Lower lobe of right lung (tissue), 2 donors: ENCODE measurements at regions not wholly inside any gene's neighbourhood (a gene's known extent, or its start where the extent isn't known, plus 50 kb on each side); places are given as distances from the start of the nearest gene placed in this dataset.

Experiments
- ATAC-seq, 2 donors: fragments of 200-7000 bp; cut with Tn5 transposase; one replicate each; pipeline ENCODE4 v1.9.1; 2020 to 2022; ENCODE audit warnings: mild to moderate bottlenecking in 2 of 2, moderate library complexity in 2 of 2
- DNase-seq: peaks from one replicate; pipeline ENCODE4 v3.0.0-alpha.2; 2020
- H3K27ac ChIP-seq: fragments of 200-600 bp; one replicate; pipeline ENCODE4 v1.8.0; 2022
- H3K27me3 ChIP-seq: fragments of 200-600 bp; one replicate; pipeline ENCODE4 v1.8.0; 2022; ENCODE audit warnings: low read depth
- H3K36me3 ChIP-seq: fragments of 200-600 bp; one replicate; pipeline ENCODE4 v1.8.0; 2022; ENCODE audit warnings: mild to moderate bottlenecking
- H3K4me1 ChIP-seq: fragments of 200-600 bp; one replicate; pipeline ENCODE4 v1.8.0; 2022
- H3K4me3 ChIP-seq: fragments of 200-600 bp; one replicate; pipeline ENCODE4 v1.8.0; 2022; ENCODE audit warnings: mild to moderate bottlenecking
- H3K9me3 ChIP-seq: fragments of 200-600 bp; one replicate; pipeline ENCODE4 v1.8.0; 2022
- CTCF ChIP-seq: fragments of 200-600 bp; IDR thresholded peaks from one replicate; pipeline ENCODE4 v1.8.0; 2022; ENCODE audit warnings: antibody characterized with exemption, mild to moderate bottlenecking
- intact Hi-C: fragments of 100-400 bp; cut with DNase I; formaldehyde crosslinking; loops from one replicate; pipeline ENCODE4 v1.11.0; 2022
- donor health status: DM: no; HTN: yes; CAD: no; lungs with severe emphysema.

GRCh38 chr21:38183961-38184360 lies 72.8 kb upstream of the KCNJ15 start:
- Histone ChIP-seq H3K27me3 (no peaks in the 10 kb centered on the region), H3K4me1 (no peaks in the 10 kb centered on the region), H3K4me3 (no peak overlapping the region), H3K27ac (no peak overlapping the region), H3K9me3 (no peaks in the 10 kb centered on the region), H3K36me3 (no peaks in the 10 kb centered on the region)
- TF ChIP-seq CTCF = no peak
- ATAC-seq = no peak
- intact Hi-C loops = no loop called here
- DNase-seq = no peak

- no peaks in the 10 kb centered on the region for H3K9me3 ChIP-seq
- intact Hi-C loops = no loop called here
- no peaks in the 10 kb centered on the region for H3K27me3 ChIP-seq
- ATAC-seq (no peak), DNase-seq (no peak)
- TF ChIP-seq CTCF = no peak
- H3K36me3 ChIP-seq = no peaks in the 10 kb centered on the region
- no peaks in the 10 kb centered on the region for H3K4me1 ChIP-seq
- H3K27ac ChIP-seq = no peak overlapping the region
- H3K4me3 ChIP-seq = no peak overlapping the region
These were observed 70.0 kb upstream of the KCNJ15 start for GRCh38 chr21:38186661-38187270.

GRCh38 chr21:38188037-38188436 lies 68.8 kb upstream of the KCNJ15 start:
- Histone ChIP-seq H3K4me1 (no peaks in the 10 kb centered on the region), H3K9me3 (no peaks in the 10 kb centered on the region), H3K4me3 (no peak overlapping the region), H3K27ac (no peak overlapping the region), H3K36me3 (no peaks in the 10 kb centered on the region), H3K27me3 (no peaks in the 10 kb centered on the region)
- ATAC-seq (no peak), DNase-seq (no peak)
- TF ChIP-seq CTCF = no peak
- intact Hi-C loops = no loop called here

- no peak for DNase-seq
- intact Hi-C loops = no loop called here
- no peak overlapping the region for H3K27ac ChIP-seq
- H3K27me3 ChIP-seq = no peaks in the 10 kb centered on the region
- H3K36me3 ChIP-seq = no peaks in the 10 kb centered on the region
- peaks cover 9% of the 10 kb centered on the region for H3K9me3 ChIP-seq
- H3K4me1 ChIP-seq = no peaks in the 10 kb centered on the region
- ATAC-seq = peak; percentile 41 to 45
- no peak overlapping the region for H3K4me3 ChIP-seq
- TF ChIP-seq CTCF = no peak
These were observed 60.8 kb upstream of the KCNJ15 start for GRCh38 chr21:38196036-38196435.

- DNase-seq = no peak
These were observed 54.0 kb upstream of the KCNJ15 start for GRCh38 chr21:38202811-38203210.

More at GRCh38 chr21:38202811-38203210, 54.0 kb upstream of the KCNJ15 start:
- Histone ChIP-seq H3K4me3 (no peak overlapping the region), H3K36me3 (no peaks in the 10 kb centered on the region), H3K27me3 (no peaks in the 10 kb centered on the region), H3K27ac (no peak overlapping the region), H3K4me1 (no peaks in the 10 kb centered on the region), H3K9me3 (no peaks in the 10 kb centered on the region)
- TF ChIP-seq CTCF = no peak
- intact Hi-C loops = no loop called here
- no peak for ATAC-seq
